ENCODE measurements at regions not wholly inside any gene's neighbourhood (a gene's known extent, or its start where the extent isn't known, plus 50 kb on each side); places are given as distances from the start of the nearest gene placed in this dataset.

DNA sequence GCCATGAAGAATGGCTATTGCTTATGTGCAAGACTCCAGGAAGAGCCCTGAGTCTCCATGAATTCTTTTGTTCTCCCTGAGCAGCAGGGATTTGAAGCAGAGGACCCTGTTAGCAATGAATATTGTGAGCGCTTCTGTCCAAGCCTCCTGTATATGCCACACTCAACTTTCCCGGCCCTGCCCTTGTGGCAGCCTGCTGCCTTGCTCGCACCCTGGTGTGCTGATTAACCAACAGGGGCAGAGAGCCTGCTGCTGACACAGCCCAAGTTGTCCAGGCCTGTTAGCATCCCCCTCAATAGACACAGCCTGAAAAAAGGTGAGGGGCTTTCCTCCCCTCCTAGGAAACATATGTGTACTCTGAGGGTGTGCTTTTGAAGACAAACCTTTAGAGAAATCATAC is 131.4 kb downstream of the BMP2 start:
- no peak for DNase-seq
- intact Hi-C loops (cut with DNase I), result no loop called here

GRCh38 chr20:6906871-6907270 is 139.4 kb downstream of the BMP2 start:
- H3K27me3 ChIP-seq, result no peaks in the 10 kb centered on the region
- DNase-seq, result no peak
- no peaks in the 10 kb centered on the region for H3K36me3 ChIP-seq
- no peak overlapping the region for H3K4me3 ChIP-seq
- H3K4me1 ChIP-seq, result no peaks in the 10 kb centered on the region
- TF ChIP-seq, protein P1, sequence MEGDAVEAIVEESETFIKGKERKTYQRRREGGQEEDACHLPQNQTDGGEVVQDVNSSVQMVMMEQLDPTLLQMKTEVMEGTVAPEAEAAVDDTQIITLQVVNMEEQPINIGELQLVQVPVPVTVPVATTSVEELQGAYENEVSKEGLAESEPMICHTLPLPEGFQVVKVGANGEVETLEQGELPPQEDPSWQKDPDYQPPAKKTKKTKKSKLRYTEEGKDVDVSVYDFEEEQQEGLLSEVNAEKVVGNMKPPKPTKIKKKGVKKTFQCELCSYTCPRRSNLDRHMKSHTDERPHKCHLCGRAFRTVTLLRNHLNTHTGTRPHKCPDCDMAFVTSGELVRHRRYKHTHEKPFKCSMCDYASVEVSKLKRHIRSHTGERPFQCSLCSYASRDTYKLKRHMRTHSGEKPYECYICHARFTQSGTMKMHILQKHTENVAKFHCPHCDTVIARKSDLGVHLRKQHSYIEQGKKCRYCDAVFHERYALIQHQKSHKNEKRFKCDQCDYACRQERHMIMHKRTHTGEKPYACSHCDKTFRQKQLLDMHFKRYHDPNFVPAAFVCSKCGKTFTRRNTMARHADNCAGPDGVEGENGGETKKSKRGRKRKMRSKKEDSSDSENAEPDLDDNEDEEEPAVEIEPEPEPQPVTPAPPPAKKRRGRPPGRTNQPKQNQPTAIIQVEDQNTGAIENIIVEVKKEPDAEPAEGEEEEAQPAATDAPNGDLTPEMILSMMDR (IDR thresholded peaks at IDR 0.05), result no peak
- no peaks in the 10 kb centered on the region for H3K9me3 ChIP-seq
- no peak overlapping the region for H3K27ac ChIP-seq
- ATAC-seq, result no peak
- intact Hi-C loops (cut with DNase I), result no loop called here

More for the DNA sequence above, 131.4 kb downstream of the BMP2 start:
- TF ChIP-seq, protein P1 (IDR thresholded peaks at IDR 0.05), result no peak
- H3K27me3 ChIP-seq, result no peaks in the 10 kb centered on the region
- no peak overlapping the region for H3K27ac ChIP-seq
- H3K4me1 ChIP-seq, result no peaks in the 10 kb centered on the region
- no peaks in the 10 kb centered on the region for H3K36me3 ChIP-seq
- no peak for ATAC-seq
- H3K4me3 ChIP-seq, result no peak overlapping the region
- H3K9me3 ChIP-seq, result no peaks in the 10 kb centered on the region

- Histone ChIP-seq H3K27me3 (no peaks in the 10 kb centered on the region), H3K4me1 (no peaks in the 10 kb centered on the region), H3K27ac (no peak overlapping the region), H3K9me3 (no peaks in the 10 kb centered on the region), H3K36me3 (no peaks in the 10 kb centered on the region), H3K4me3 (no peak overlapping the region)
- ATAC-seq (no peak), DNase-seq (no peak)
- TF ChIP-seq, protein P1 (IDR thresholded peaks at IDR 0.05), result no peak
- intact Hi-C loops (cut with DNase I), result no loop called here
Measured at GRCh38 chr20:6908673-6909072, 141.2 kb downstream of the BMP2 start.

DNA sequence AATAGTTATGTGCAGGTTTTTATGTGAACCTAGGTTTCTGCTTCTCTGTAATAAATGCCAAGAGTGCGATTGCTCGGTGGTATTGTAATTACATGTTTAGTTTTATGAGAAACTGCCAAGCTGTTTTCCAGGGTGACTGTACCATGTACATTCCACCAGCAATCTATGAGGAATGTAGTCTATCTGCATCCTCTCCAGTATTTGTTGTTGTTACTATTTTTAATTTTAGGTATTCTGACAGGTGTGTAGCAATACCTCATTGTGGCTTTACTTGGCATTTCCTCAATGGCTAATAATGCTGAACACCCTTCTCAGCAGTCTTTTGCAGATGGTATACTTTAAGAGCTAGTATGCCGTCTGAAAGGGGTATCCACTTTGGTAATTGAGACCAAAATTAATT is 142.1 kb downstream of the BMP2 start:
- Histone ChIP-seq H3K27me3 (no peaks in the 10 kb centered on the region), H3K4me3 (no peak overlapping the region), H3K4me1 (no peaks in the 10 kb centered on the region), H3K36me3 (no peaks in the 10 kb centered on the region), H3K27ac (no peak overlapping the region), H3K9me3 (no peaks in the 10 kb centered on the region)
- DNase-seq, result no peak
- intact Hi-C loops (cut with DNase I), result no loop called here
- ATAC-seq, result no peak
- TF ChIP-seq, protein P1 (IDR thresholded peaks at IDR 0.05), result no peak

DNA sequence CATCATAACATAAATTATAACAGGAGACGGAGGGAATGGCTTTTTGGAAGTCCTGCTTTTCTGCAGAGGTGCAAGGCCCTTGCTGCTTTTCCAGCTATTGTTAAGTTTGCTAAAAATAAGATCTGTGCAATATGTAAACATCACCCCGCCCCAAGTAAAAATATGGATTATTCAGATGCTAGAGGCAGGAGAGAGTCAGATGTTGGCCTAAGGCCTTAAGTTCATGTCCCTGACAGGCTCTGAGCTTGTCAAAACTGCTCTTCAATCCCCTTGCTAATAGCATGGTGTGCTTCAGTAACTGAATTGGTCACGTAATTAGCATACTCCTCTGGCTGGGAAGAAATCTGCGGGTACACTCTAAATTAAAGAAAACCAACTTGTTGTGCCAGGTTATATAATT is 147.5 kb downstream of the BMP2 start:
- Histone ChIP-seq H3K36me3 (no peaks in the 10 kb centered on the region), H3K27me3 (no peaks in the 10 kb centered on the region), H3K27ac (no peak overlapping the region), H3K4me3 (no peak overlapping the region), H3K4me1 (no peaks in the 10 kb centered on the region), H3K9me3 (no peaks in the 10 kb centered on the region)
- ATAC-seq, result no peak
- TF ChIP-seq, protein P1 (IDR thresholded peaks at IDR 0.05), result no peak
- intact Hi-C loops (cut with DNase I), result no loop called here
- DNase-seq, result no peak

- TF ChIP-seq, protein P1 (IDR thresholded peaks at IDR 0.05), result no peak
- DNase-seq (no peak), ATAC-seq (no peak)
- Histone ChIP-seq H3K36me3 (no peaks in the 10 kb centered on the region), H3K27me3 (no peaks in the 10 kb centered on the region), H3K9me3 (no peaks in the 10 kb centered on the region), H3K4me3 (no peak overlapping the region), H3K4me1 (no peaks in the 10 kb centered on the region), H3K27ac (no peak overlapping the region)
- intact Hi-C loops (cut with DNase I), result no loop called here
Measured at GRCh38 chr20:6916938-6917337, 149.5 kb downstream of the BMP2 start.

Measured in upper lobe of right lung (tissue), 1 donor.